Suprapubic skin (tissue), 4 donors: ENCODE measurements at regions not wholly inside any gene's neighbourhood (a gene's known extent, or its start where the extent isn't known, plus 50 kb on each side); places are given as distances from the start of the nearest gene placed in this dataset.

ENCODE experiments used
- EP300 ChIP-seq: sonication (generic); formaldehyde crosslinking; IDR thresholded peaks from one replicate; pipeline ENCODE4 v1.6.1; 2017; ENCODE audit warnings: antibody characterized with exemption
- POLR2A ChIP-seq, 2 donors: fragments of 450-650 bp; IDR thresholded peaks; one replicate each; pipeline ENCODE4 v1.6.1; 2017; ENCODE audit warnings: antibody characterized with exemption in 2 of 2, mild to moderate bottlenecking in 2 of 2, moderate library complexity in 2 of 2
- POLR2AphosphoS5 ChIP-seq, 3 donors: sonication (generic); formaldehyde crosslinking; IDR thresholded peaks; one replicate each; pipeline ENCODE4 v1.6.1; 2017; ENCODE audit warnings: antibody characterized with exemption in 3 of 3
- TF ChIP-seq, protein P1 (sequence below), 2 donors: fragments of 200-600 bp in 1 of 2; fragments of 450-650 bp in 1 of 2; sonication (generic) in 1 of 2; IDR thresholded peaks; one replicate each; pipeline ENCODE4 v1.5.1; 2016 to 2019; ENCODE audit warnings: antibody characterized with exemption in 2 of 2, mild to moderate bottlenecking in 1 of 2, moderate library complexity in 1 of 2

DNA sequence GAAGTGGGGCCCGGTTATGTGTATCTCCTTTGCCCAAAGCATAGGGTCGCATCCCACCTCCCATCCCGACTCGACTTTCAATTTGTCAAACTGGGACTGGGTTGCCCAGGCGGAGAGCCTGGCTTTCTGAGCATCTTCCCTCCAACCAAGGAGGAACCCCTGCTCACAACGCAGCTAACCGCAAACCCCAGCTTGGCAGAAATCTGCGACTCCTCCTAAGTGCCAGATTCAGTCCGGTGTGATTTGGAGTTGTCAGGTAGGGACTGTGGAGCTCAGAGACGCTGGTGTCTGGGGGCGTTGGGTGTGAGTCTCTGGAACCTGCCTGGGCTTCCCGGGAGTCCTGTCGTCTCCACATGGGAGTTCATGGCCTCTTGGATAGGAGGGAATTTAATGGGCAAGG, 1126.7 kb downstream of the AACS start:
- TF ChIP-seq, protein P1, sequence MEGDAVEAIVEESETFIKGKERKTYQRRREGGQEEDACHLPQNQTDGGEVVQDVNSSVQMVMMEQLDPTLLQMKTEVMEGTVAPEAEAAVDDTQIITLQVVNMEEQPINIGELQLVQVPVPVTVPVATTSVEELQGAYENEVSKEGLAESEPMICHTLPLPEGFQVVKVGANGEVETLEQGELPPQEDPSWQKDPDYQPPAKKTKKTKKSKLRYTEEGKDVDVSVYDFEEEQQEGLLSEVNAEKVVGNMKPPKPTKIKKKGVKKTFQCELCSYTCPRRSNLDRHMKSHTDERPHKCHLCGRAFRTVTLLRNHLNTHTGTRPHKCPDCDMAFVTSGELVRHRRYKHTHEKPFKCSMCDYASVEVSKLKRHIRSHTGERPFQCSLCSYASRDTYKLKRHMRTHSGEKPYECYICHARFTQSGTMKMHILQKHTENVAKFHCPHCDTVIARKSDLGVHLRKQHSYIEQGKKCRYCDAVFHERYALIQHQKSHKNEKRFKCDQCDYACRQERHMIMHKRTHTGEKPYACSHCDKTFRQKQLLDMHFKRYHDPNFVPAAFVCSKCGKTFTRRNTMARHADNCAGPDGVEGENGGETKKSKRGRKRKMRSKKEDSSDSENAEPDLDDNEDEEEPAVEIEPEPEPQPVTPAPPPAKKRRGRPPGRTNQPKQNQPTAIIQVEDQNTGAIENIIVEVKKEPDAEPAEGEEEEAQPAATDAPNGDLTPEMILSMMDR (IDR thresholded peaks at IDR 0.05): no peak
- TF ChIP-seq POLR2A (IDR thresholded peaks at IDR 0.05): no peak
- TF ChIP-seq EP300: no peak
- TF ChIP-seq POLR2AphosphoS5 (IDR thresholded peaks at IDR 0.05): no peak
